Transverse colon (tissue), 4 donors: ENCODE measurements at regions not wholly inside any gene's neighbourhood (a gene's known extent, or its start where the extent isn't known, plus 50 kb on each side); places are given as distances from the start of the nearest gene placed in this dataset.

Source experiments
- DNase-seq: peaks from one replicate; pipeline ENCODE4 v3.0.0-alpha.2; 2019
- H3K27ac ChIP-seq, 4 donors: fragments of 200-600 bp; sonication (generic); 2 replicates each; pipeline ENCODE4 v1.5.1; 2016 to 2018; ENCODE audit warnings: inconsistent platforms in 4 of 4
- H3K27me3 ChIP-seq: fragments of 200-600 bp; sonication (generic); 2 replicates; pipeline ENCODE4 v1.5.1; 2017; ENCODE audit warnings: inconsistent platforms
- H3K36me3 ChIP-seq, 4 donors: fragments of 200-600 bp; sonication (generic); 2 replicates each; pipeline ENCODE4 v1.5.1; 2017 to 2019; ENCODE audit warnings: inconsistent platforms in 4 of 4
- H3K4me1 ChIP-seq, 4 donors: fragments of 200-600 bp; sonication (generic); 2 replicates each; pipeline ENCODE4 v1.5.1; 2017 to 2020; ENCODE audit warnings: inconsistent platforms in 4 of 4
- H3K4me3 ChIP-seq, 4 donors: fragments of 200-600 bp; sonication (generic); 1 replicate in 1 of 4; 2 replicates in 3 of 4; pipeline versions ENCODE4 v1.5.1 to v1.6.1; 2017 to 2019; ENCODE audit warnings: inconsistent platforms in 4 of 4
- H3K9me3 ChIP-seq, 2 donors: fragments of 200-600 bp; sonication (generic); 2 replicates each; pipeline ENCODE4 v1.5.1; 2017 to 2019; ENCODE audit warnings: inconsistent platforms in 2 of 2
- EP300 ChIP-seq: sonication (generic); formaldehyde crosslinking; IDR thresholded peaks from one replicate; pipeline ENCODE4 v1.6.1; 2017; ENCODE audit warnings: antibody characterized with exemption, low read depth
- POLR2A ChIP-seq: fragments of 450-650 bp; IDR thresholded peaks from one replicate; pipeline ENCODE4 v1.6.1; 2016; ENCODE audit warnings: antibody characterized with exemption, mild to moderate bottlenecking, moderate library complexity
- POLR2AphosphoS5 ChIP-seq, 3 donors: sonication (generic); formaldehyde crosslinking; IDR thresholded peaks; one replicate each; pipeline ENCODE4 v1.6.1; 2016; ENCODE audit warnings: antibody characterized with exemption in 3 of 3
- WGBS, 2 donors: methylation state at CpG; one replicate each; pipeline ENCODE4 v1.1.5; 2018; ENCODE audit warnings: low coverage in 1 of 2; 5-methylcytosine and 5-hydroxymethylcytosine counted together
- in situ Hi-C, 4 donors: fragments of 200-750 bp; cut with MboI; loops; one replicate each; pipeline versions ENCODE4 v1.15.0 to v1.15.1; 2017; ENCODE audit warnings: low sequenced_read_pairs in 3 of 4, low pct_ligation_motif_present in 1 of 4, low pct_unique_long_range_greater_than_20kb in 1 of 4
- intact Hi-C: fragments of 100-400 bp; cut with DNase I; formaldehyde crosslinking; loops from one replicate; pipeline ENCODE4 v1.15.1; 2023; ENCODE audit warnings: low total_unique reads
- TF ChIP-seq, protein P1 (sequence below), 5 experiments: fragments of 200-600 bp in 3 of 5; fragments of 450-650 bp in 2 of 5; sonication (generic) in 3 of 5; IDR thresholded peaks; 1 replicate in 2 of 5; 2 replicates in 3 of 5; pipeline ENCODE4 v1.5.1; 2016 to 2017; ENCODE audit warnings: antibody characterized with exemption in 5 of 5, inconsistent platforms in 3 of 5, mild to moderate bottlenecking in 2 of 5, moderate library complexity in 1 of 5

GRCh38 chr20:60561052-60561451 lies 602.8 kb downstream of the CDH26 start:
- Histone ChIP-seq H3K27ac (no peak overlapping the region), H3K4me3 (no peak overlapping the region), H3K9me3 (no peaks in the 10 kb centered on the region), H3K4me1 (no peaks in the 10 kb centered on the region), H3K36me3 (no peaks in the 10 kb centered on the region), H3K27me3 (no peaks in the 10 kb centered on the region)
- in situ Hi-C loops (no loop called here), intact Hi-C loops (no loop called here)
- TF ChIP-seq POLR2AphosphoS5 (IDR thresholded peaks at IDR 0.05) (no peak), EP300 (no peak), POLR2A (no peak)
- TF ChIP-seq, protein P1, sequence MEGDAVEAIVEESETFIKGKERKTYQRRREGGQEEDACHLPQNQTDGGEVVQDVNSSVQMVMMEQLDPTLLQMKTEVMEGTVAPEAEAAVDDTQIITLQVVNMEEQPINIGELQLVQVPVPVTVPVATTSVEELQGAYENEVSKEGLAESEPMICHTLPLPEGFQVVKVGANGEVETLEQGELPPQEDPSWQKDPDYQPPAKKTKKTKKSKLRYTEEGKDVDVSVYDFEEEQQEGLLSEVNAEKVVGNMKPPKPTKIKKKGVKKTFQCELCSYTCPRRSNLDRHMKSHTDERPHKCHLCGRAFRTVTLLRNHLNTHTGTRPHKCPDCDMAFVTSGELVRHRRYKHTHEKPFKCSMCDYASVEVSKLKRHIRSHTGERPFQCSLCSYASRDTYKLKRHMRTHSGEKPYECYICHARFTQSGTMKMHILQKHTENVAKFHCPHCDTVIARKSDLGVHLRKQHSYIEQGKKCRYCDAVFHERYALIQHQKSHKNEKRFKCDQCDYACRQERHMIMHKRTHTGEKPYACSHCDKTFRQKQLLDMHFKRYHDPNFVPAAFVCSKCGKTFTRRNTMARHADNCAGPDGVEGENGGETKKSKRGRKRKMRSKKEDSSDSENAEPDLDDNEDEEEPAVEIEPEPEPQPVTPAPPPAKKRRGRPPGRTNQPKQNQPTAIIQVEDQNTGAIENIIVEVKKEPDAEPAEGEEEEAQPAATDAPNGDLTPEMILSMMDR (IDR thresholded peaks at IDR 0.05), result no peak
- WGBS, 2 donors, result 56% methylated on average over 3 of the region's 3 CpGs; no CpG with 5 or more reads in 1 of the 2 donors
- DNase-seq, result no peak

DNA sequence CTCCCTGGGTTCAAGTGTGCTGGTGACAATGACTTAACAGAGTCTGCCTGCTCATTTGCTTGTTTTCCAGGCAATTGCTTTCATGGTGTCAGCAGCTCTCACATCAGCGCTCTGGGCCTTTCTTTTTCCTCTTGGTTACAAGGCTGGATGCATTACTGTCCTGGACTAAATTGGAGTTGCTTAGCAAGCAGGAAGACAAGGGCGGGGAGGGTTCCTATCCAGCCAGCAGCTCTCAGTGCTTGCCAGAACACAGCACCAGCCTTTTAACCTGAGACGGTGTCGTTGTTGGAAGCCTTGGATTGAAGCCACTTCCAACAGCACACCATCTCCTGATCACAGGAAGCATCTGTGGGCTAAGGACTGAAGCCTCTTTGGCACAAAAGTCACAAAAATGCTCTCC lies 606.9 kb downstream of the CDH26 start:
- no peak overlapping the region for H3K4me3 ChIP-seq
- no peaks in the 10 kb centered on the region for H3K36me3 ChIP-seq
- in situ Hi-C loops, result no loop called here
- WGBS, 2 donors, result 70% methylated on average over 4 of the region's 4 CpGs; no CpG with 5 or more reads in 1 of the 2 donors
- intact Hi-C loops, result no loop called here
- H3K9me3 ChIP-seq, result no peaks in the 10 kb centered on the region
- H3K27me3 ChIP-seq, result no peaks in the 10 kb centered on the region
- no peaks in the 10 kb centered on the region for H3K4me1 ChIP-seq
- DNase-seq, result no peak
- H3K27ac ChIP-seq, result no peak overlapping the region
- TF ChIP-seq POLR2A, result no peak
- no peak for TF ChIP-seq POLR2AphosphoS5 (IDR thresholded peaks at IDR 0.05)
- TF ChIP-seq, protein P1 (IDR thresholded peaks at IDR 0.05), result no peak
- no peak for TF ChIP-seq EP300

- no peak for TF ChIP-seq POLR2AphosphoS5 (IDR thresholded peaks at IDR 0.05)
- Histone ChIP-seq H3K36me3 (no peaks in the 10 kb centered on the region), H3K27me3 (no peaks in the 10 kb centered on the region), H3K4me1 (no peaks in the 10 kb centered on the region), H3K4me3 (no peak overlapping the region), H3K9me3 (no peaks in the 10 kb centered on the region), H3K27ac (no peak overlapping the region)
- DNase-seq, result no peak
- in situ Hi-C loops (no loop called here), intact Hi-C loops (no loop called here)
- WGBS, 2 donors, result 62 to 83% methylated on average over 1 to 5 of the region's 5 CpGs
These were observed 607.3 kb downstream of the CDH26 start for GRCh38 chr20:60565551-60565950.

DNA sequence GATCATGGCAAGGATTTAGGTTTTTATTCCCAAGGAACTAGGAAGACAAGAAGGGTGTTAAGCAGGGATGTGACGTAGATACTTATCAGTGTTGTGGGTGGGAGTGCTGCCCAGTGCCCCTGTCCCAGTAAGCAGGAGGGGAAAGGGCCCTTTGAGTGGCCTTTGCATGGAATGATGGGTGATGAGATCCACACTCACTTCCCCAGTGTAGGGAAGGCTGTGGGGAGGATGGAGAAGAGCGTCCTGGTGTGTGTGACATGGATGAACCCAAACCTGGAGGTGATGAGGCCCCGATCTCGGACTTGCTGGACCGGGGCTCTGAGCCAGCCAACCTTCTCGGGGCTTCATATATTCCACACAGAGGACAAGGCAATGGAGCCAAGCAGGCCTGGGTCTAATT lies 610.9 kb downstream of the CDH26 start:
- no peaks in the 10 kb centered on the region for H3K27me3 ChIP-seq
- intact Hi-C loops, result no loop called here
- H3K27ac ChIP-seq, result no peak overlapping the region
- TF ChIP-seq, protein P1 (IDR thresholded peaks at IDR 0.05), result no peak
- TF ChIP-seq POLR2A, result no peak
- TF ChIP-seq EP300, result no peak
- no peak for TF ChIP-seq POLR2AphosphoS5 (IDR thresholded peaks at IDR 0.05)
- no peaks in the 10 kb centered on the region for H3K9me3 ChIP-seq
- DNase-seq, result no peak
- in situ Hi-C loops, result no loop called here
- no peak overlapping the region for H3K4me3 ChIP-seq
- no peaks in the 10 kb centered on the region for H3K4me1 ChIP-seq
- no peaks in the 10 kb centered on the region for H3K36me3 ChIP-seq
- whole genome bisulfite sequencing, 2 donors, result 83 to 84% methylated on average over 3 to 6 of the region's 6 CpGs
